MM.1S (cell line): ENCODE measurements at regions not wholly inside any gene's neighbourhood (a gene's known extent, or its start where the extent isn't known, plus 50 kb on each side); places are given as distances from the start of the nearest gene placed in this dataset.

Source experiments
- DNase-seq: peaks from one replicate; pipeline ENCODE4 v3.0.0-alpha.2; 2015
- H2AFZ ChIP-seq: fragments of 300-600 bp; sonication (generic); 2 replicates; pipeline ENCODE4 v1.6.0; 2016; ENCODE audit warnings: antibody characterized with exemption, low read length
- H3F3A ChIP-seq: fragments of 300-600 bp; sonication (generic); 2 replicates; pipeline ENCODE4 v1.6.1; 2016; ENCODE audit warnings: mild to moderate bottlenecking, antibody characterized with exemption, low read length, moderate library complexity, mixed read lengths; ENCODE audit not compliant: insufficient read depth
- H3K27ac ChIP-seq: fragments of 300-600 bp; sonication (generic); 2 replicates; pipeline ENCODE4 v1.5.1; 2016; ENCODE audit warnings: mild to moderate bottlenecking, low read length
- H3K27me3 ChIP-seq: fragments of 300-600 bp; sonication (generic); replicated peaks from 2 replicates; pipeline ENCODE4 v1.6.0; 2016; ENCODE audit warnings: low read length; ENCODE audit not compliant: insufficient read depth
- H3K36me3 ChIP-seq: fragments of 300-600 bp; sonication (generic); replicated peaks from 2 replicates; pipeline ENCODE4 v1.6.1; 2016; ENCODE audit warnings: mild to moderate bottlenecking, low read length, mixed read lengths; ENCODE audit not compliant: insufficient read depth
- H3K4me1 ChIP-seq: fragments of 300-600 bp; sonication (generic); 2 replicates; pipeline ENCODE4 v1.6.1; 2016; ENCODE audit warnings: low read length, mixed read lengths
- H3K4me2 ChIP-seq: fragments of 300-600 bp; sonication (generic); 2 replicates; pipeline ENCODE4 v1.6.0; 2016; ENCODE audit warnings: low read depth, low read length
- H3K4me3 ChIP-seq: fragments of 300-600 bp; sonication (generic); 2 replicates; pipeline ENCODE4 v1.5.1; 2016; ENCODE audit warnings: low read length, mixed read lengths
- H3K79me2 ChIP-seq: fragments of 300-600 bp; sonication (generic); 2 replicates; pipeline ENCODE4 v1.6.1; 2016; ENCODE audit warnings: mixed run types, low read length, mixed read lengths
- H3K9ac ChIP-seq: fragments of 300-600 bp; sonication (generic); 2 replicates; pipeline ENCODE4 v1.6.1; 2016; ENCODE audit warnings: low read length, mixed read lengths
- H3K9me2 ChIP-seq: fragments of 300-600 bp; sonication (generic); replicated peaks from 2 replicates; pipeline ENCODE4 v1.6.1; 2016; ENCODE audit warnings: mild to moderate bottlenecking, low read length, mixed read lengths; ENCODE audit not compliant: insufficient read depth
- H3K9me3 ChIP-seq: fragments of 300-600 bp; sonication (generic); replicated peaks from 2 replicates; pipeline ENCODE4 v1.6.1; 2016; ENCODE audit warnings: mild to moderate bottlenecking, low read length, mixed read lengths; ENCODE audit not compliant: insufficient read depth
- H4K20me1 ChIP-seq: fragments of 300-600 bp; sonication (generic); 2 replicates; pipeline ENCODE4 v1.6.1; 2016; ENCODE audit warnings: mild to moderate bottlenecking, low read length, moderate library complexity, mixed read lengths; ENCODE audit not compliant: insufficient read depth
- EZH2 ChIP-seq: fragments of 300-600 bp; sonication (generic); optimal IDR thresholded peaks from 2 replicates; pipeline ENCODE3; 2017; ENCODE audit warnings: low read depth, mild to moderate bottlenecking, antibody characterized with exemption, low read length, mixed read lengths
- EZH2phosphoT487 ChIP-seq: fragments of 300-600 bp; sonication (generic); IDR thresholded peaks from 2 replicates; pipeline ENCODE4 v1.6.1; 2018; ENCODE audit warnings: antibody characterized with exemption, low read length
- TF ChIP-seq, protein P1 (sequence below): fragments of 300-600 bp; sonication (generic); IDR thresholded peaks from 2 replicates; pipeline ENCODE4 v1.5.1; 2016; ENCODE audit warnings: antibody characterized with exemption, low read length, mixed read lengths

- Histone ChIP-seq H3K9ac (no peak overlapping the region), H3K4me1 (peaks cover 23% of the 10 kb centered on the region), H3K27me3 (no peaks in the 10 kb centered on the region), H3K9me2 (no peaks in the 10 kb centered on the region), H3K4me3 (no peak overlapping the region), H3K36me3 (no peaks in the 10 kb centered on the region), H3K9me3 (no peaks in the 10 kb centered on the region), H3F3A (peaks cover 25% of the 10 kb centered on the region), H2AFZ (no peak overlapping the region), H3K27ac (no peak overlapping the region), H4K20me1 (no peaks in the 10 kb centered on the region), H3K4me2 (no peak overlapping the region), H3K79me2 (no peaks in the 10 kb centered on the region)
- DNase-seq = no peak
- TF ChIP-seq EZH2 (no peak), EZH2phosphoT487 (no peak)
- TF ChIP-seq, protein P1, sequence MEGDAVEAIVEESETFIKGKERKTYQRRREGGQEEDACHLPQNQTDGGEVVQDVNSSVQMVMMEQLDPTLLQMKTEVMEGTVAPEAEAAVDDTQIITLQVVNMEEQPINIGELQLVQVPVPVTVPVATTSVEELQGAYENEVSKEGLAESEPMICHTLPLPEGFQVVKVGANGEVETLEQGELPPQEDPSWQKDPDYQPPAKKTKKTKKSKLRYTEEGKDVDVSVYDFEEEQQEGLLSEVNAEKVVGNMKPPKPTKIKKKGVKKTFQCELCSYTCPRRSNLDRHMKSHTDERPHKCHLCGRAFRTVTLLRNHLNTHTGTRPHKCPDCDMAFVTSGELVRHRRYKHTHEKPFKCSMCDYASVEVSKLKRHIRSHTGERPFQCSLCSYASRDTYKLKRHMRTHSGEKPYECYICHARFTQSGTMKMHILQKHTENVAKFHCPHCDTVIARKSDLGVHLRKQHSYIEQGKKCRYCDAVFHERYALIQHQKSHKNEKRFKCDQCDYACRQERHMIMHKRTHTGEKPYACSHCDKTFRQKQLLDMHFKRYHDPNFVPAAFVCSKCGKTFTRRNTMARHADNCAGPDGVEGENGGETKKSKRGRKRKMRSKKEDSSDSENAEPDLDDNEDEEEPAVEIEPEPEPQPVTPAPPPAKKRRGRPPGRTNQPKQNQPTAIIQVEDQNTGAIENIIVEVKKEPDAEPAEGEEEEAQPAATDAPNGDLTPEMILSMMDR = no peak
These were observed 82.4 kb downstream of the ARF6 start for GRCh38 chr14:49975276-49975675.

- peaks cover 17% of the 10 kb centered on the region for H3K4me1 ChIP-seq
- H3K4me2 ChIP-seq = no peak overlapping the region
These were observed 82.9 kb downstream of the ARF6 start for GRCh38 chr14:49975799-49976198.

GRCh38 chr14:49977126-49977841 lies 84.4 kb downstream of the ARF6 start:
- Histone ChIP-seq H3K4me1 (peaks cover 6% of the 10 kb centered on the region), H3K4me3 (no peak overlapping the region), H3F3A (0 out of 2 replicates have a peak, but pooled peaks cover 5% of the 10 kb centered on the region), H3K9me2 (no peaks in the 10 kb centered on the region), H3K9me3 (no peaks in the 10 kb centered on the region), H3K79me2 (no peaks in the 10 kb centered on the region), H4K20me1 (no peaks in the 10 kb centered on the region), H3K27me3 (no peaks in the 10 kb centered on the region), H2AFZ (no peak overlapping the region), H3K9ac (no peak overlapping the region), H3K36me3 (no peaks in the 10 kb centered on the region), H3K4me2 (no peak overlapping the region), H3K27ac (no peak overlapping the region)
- DNase-seq = no peak
- TF ChIP-seq EZH2 = no peak
- TF ChIP-seq, protein P1 = no peak
- TF ChIP-seq EZH2phosphoT487 = no peak

More at GRCh38 chr14:49975799-49976198, 82.9 kb downstream of the ARF6 start:
- Histone ChIP-seq H3K27me3 (no peaks in the 10 kb centered on the region), H3K4me3 (no peak overlapping the region), H3F3A (peaks cover 20% of the 10 kb centered on the region), H4K20me1 (no peaks in the 10 kb centered on the region), H3K36me3 (no peaks in the 10 kb centered on the region), H3K9me3 (no peaks in the 10 kb centered on the region), H2AFZ (no peak overlapping the region), H3K27ac (no peak overlapping the region), H3K9me2 (no peaks in the 10 kb centered on the region), H3K9ac (no peak overlapping the region), H3K79me2 (no peaks in the 10 kb centered on the region)
- TF ChIP-seq, protein P1 = no peak
- no peak for TF ChIP-seq EZH2phosphoT487
- TF ChIP-seq EZH2 = no peak
- DNase-seq = no peak
